Stimulated activated CD4-positive, alpha-beta T cell treated with anti-CD3 and anti-CD28 coated beads, Interleukin-4, amount 100 ng/mL, for 48 hours (primary cell): ENCODE measurements at regions not wholly inside any gene's neighbourhood (a gene's known extent, or its start where the extent isn't known, plus 50 kb on each side); places are given as distances from the start of the nearest gene placed in this dataset.

Experiments used
- DNase-seq, 2 donors: peaks; one replicate each; pipeline ENCODE4 v3.0.0-alpha.2; 2020; ENCODE audit warnings: low read depth in 2 of 2

GRCh38 chr2:16023506-16024360, 83.4 kb downstream of the MYCN start:
- no peak for DNase-seq

DNA sequence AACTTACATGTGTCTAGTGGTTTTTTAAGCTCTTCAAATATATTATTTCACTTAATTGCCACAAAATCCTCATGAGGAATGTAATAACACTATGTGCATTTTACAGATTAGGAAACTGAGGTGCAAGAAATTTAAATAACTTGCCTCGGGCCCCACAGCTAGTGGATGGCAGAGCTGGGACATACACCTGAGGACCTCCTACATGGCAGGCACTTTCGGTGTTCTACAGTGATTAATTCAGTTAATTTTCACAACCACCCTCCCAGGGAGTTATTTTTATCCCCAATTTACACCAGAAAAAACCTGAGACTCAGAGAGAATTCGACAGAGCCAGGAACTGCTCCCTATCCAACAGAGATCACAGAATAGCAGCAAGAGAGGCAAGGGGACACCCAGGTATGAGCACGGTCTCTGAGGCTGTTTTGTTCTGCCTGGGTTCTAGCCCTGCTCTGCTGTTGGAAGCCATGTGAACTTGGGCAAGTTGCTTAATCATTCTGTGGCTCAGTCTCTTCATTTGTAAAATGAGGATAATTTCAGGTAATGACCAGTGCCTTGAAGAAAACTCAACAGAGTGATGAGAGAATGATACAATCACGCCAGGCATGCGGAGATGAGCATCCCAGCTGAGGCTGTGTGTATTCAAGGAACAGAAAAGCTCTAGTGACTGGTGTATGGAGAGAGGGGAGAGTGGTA, 82.3 kb downstream of the MYCN start:
- no peak for DNase-seq

DNA sequence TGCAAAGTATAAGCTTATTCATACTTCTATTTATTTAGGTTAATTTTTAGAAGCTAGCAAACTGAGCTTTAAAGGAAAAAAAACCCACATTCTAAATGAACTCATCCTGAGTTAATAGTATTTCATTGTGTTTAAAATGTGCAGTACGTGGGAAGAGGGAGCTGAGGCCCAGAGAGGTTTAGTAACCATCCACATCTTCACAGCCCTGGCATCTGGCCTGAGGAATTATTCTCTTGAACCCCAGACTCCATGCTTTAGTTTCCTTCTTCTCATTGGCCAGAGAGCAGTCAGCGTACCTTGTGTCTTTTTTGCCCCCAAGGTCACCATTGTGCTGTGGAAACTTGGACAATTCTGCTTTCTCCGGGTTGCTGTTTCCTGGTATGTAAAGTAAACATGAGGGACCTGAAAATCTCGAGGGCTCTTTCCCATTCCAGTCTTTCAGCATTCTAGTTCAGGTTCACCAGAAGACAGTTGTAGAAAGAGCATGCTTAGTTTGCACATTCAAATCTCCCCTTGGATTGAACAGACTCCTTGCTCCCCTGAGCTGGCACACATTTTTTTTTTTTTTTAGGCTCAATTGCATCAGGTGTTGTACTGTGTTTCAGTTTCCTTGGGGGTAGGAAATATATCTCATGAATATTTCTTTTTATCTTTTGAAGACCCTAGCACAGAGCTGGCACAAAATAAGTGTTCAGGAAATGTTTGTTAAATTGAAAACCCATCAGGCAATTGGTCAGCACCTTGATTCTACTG, 81.4 kb downstream of the MYCN start:
- DNase-seq, result no peak

DNA sequence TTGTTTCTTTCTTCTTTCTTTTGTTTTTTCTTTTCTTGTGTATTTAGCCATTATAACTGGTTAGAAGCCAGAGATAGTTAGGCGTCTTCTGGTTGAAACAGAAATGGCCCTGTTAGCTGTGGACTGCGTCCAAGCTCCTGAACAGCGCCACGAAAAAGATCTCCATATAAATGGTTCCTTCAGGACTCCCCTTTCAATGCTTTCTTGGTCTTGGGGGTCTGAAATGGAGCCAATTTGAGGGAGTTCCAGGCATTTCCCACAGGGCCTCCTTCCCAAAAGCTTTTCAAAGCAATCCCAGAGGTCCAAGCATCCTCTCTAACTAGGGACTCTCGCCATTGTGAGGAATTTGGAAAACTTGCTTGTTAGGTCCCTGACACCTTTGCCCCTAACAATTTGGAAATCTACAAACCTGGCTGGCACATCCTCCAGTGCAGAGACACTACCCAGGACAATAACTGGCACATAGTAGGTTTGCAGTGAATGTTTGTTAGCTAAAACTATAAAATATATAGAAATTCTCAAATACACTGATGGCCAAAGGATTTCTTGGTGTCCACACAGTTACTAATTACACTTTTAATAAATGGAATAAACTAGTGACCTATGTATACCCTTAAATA, 80.1 kb downstream of the MYCN start:
- no peak for DNase-seq

- DNase-seq, result no peak
Observed at GRCh38 chr2:16019617-16020351, 79.4 kb downstream of the MYCN start.

DNA sequence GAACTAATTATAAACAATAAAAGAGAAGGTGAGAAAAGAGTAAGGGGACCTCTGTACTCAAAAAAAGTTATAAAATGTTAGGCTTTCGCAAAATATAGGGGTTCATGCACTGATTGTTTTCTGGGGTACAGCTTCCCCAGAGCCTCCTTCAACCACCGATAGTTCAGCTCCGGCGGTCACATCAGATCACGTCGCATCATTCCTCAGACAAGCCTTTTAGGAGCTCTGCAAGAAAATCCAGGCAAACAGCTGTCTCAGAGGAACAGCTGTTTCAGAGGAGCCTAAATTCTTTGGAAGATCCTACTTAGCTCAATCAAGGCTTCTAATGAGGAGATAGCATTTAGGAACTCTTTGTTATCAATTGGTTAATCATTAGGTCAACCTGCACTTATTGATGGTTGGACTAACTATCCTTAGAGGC, 78.7 kb downstream of the MYCN start:
- DNase-seq, result no peak

DNA sequence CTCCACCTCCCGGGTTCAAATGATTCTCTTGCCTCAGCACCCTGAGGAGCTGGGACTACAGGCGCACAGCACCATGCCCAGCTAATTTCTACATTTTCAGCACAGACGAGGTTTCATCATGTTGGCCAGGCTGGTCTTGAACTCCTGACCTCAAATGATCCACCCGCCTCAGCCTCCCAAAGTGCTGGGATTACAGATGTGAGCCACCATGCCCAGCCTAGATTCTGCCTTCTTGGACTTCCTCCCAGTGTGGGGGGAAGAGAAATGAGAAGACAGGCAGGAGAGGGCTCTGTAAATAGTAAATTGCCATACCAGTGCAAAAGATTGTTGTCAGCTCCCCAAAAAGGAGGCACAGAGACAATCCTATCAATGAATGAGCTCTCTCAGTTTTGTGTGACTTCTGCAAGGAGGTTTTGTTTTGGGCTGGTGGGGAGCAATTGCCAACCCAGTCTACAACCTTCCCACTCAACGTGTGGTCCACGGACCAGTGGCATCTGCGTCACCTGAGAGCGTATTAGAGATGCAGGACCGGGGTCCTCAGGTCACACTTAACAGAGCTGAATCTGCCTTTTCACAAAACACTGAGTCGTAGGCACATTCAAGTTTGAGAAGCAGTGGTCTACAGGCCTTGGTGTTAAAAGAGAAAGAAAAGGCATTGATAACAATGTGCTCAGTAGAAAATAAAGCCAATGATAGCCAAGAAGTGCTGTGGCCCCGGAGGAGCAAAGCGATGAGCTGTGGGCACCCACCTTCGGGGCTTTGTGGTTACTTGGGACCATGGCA, 78.1 kb downstream of the MYCN start:
- no peak for DNase-seq

- DNase-seq, result no peak
Observed at GRCh38 chr2:16016282-16016681, 75.9 kb downstream of the MYCN start.

GRCh38 chr2:16015903-16016265, 75.5 kb downstream of the MYCN start:
- no peak for DNase-seq

- no peak for DNase-seq
Observed at GRCh38 chr2:16015210-16015902, 75.0 kb downstream of the MYCN start.

DNA sequence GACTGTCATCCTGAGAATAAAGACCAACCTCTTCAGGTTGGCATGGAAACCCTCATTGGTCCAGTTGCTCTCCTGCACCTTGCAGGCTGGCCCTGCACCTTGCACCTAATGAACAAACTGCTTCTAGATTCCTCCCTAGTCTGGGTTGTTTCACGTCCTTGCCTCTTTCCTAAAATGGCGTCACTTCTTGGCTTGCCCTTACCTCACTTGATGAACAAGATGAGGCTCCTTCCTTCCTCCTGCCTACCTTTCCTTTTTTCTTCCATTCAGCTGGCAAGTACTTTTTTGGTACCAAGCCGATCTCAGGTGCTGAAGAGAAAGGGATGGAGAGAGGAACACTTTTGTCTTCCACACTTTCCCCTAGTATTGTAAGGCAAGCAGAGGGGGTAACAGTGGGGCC, 74.5 kb downstream of the MYCN start:
- no peak for DNase-seq

- no peak for DNase-seq
Observed at GRCh38 chr2:16014041-16014787, 73.9 kb downstream of the MYCN start.

DNA sequence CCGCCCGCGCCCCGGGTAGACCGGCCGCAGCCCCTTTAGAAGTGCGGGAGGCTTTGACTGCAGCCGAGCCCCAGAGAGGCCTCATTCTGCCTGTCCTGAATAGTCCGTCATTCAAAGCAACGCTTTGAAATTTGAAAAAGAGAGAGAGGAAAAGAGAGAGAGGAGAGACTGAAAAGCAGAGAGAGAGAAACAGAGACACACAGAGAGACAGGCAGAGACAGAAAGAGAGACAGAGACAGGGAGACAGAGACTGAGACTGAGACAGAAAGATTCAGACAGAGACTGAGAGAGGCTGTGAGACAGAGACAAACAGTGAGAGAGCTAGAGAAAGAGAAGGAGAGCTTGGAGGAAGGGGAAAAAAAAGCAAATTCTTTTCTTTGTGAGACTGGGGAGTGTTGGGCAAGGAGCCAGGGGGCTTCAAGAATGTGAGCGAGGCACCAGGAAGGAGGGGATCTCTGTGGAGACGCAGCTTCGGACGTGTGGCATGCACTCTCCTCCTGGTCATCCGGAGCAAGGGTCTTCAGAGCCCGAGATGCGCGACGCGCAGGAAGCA, 73.1 kb downstream of the MYCN start:
- no peak for DNase-seq

GRCh38 chr2:16012626-16013358, 72.4 kb downstream of the MYCN start:
- no peak for DNase-seq

DNA sequence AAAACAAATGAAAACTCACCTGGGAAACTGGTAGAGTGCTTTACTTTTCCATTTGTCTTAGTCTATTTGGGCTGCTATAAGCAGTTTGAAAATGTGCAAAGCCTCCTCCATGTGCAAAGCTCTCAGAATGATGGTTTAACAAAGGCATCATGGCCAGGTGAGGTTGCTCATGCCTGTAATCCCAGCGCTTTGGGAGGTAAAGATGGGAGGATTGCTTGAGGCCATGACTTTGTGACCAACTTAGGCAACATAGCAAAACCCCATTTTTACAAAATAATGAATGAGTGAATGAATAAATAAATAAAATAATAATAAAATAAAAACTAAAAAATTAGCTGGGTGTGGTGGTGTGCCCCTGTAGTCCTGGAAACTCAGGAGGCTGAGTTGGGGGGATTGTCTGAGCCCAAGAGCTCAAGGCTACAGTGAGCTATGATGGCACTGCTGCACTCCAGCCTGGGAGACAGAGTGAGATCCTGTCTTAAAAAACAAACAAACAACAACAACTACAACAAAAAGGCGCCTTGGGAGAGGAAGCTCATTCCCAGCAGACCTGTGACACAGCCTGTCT, 71.8 kb downstream of the MYCN start:
- no peak for DNase-seq

DNA sequence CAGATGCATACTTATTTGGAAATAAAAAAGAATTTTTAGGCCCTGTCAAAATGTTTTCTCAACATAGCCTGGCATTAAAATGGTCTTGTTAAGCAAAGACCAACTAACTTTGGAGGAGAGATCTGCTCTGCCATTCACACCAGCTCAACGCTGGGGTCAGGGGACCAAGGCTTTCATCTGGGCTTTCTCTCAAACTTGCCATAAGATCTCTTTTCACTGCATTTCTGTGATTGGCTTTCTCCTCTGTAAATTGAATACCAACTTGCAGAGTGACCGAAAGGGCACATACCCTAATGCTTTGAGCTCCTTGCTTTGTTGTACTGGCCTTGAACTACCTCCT, 71.2 kb downstream of the MYCN start:
- no peak for DNase-seq

- DNase-seq, result no peak
Observed at GRCh38 chr2:16010951-16011620, 70.7 kb downstream of the MYCN start.

- no peak for DNase-seq
Observed at GRCh38 chr2:16010011-16010410, 69.7 kb downstream of the MYCN start.
